Inflammatory macrophage treated with lipopolysaccharide for 4 hours (primary cell): ENCODE measurements at regions not wholly inside any gene's neighbourhood (a gene's known extent, or its start where the extent isn't known, plus 50 kb on each side); places are given as distances from the start of the nearest gene placed in this dataset.
"Not testable (repeated sequence)": the region's sequence is repeated elsewhere in the genome, so short reads cannot be mapped to it uniquely, and the experiment has no call there.

Experiments
- DNase-seq: peaks from one replicate; pipeline ENCODE4 v3.0.0-alpha.2; 2020

DNA sequence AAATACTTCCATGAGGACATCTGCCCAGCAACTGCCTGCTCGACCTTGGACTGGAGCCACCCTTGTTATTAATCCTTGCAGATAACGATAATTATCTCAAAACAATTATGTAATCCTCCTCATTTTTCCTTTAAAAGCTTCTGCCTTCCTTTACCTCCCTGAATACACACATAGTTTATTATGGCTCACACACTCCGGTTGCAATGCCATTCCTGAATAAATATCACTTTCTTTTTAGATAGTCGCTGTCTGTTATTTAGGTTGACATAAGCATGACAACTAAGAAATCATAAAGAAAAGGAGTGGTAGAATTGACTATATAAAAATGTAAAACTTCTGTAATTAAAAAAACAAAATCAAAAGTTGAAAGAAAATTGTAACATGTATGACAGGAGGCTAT lies 64.8 kb downstream of the B4GALT7 start:
- not testable (repeated sequence) for DNase-seq

DNA sequence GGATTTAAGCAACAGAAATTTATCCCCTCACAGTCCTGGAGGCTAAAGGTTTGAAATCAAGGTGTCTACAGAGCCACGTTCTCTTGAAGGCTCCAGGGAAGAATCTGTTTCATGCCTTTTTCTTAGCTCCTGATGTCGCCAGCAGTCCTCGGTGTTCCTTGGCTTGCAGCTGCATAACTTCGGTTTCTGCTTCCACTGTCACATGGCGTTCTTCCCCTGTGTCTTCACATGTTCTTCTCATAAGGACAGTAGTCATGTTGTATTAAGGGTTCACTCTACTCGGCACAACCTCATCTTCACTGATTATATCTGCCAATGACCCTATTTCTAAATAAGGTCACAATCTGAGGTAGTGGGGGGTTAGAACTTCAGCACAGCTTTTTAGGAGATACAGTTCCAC lies 65.2 kb downstream of the B4GALT7 start:
- DNase-seq: not testable (repeated sequence)

DNA sequence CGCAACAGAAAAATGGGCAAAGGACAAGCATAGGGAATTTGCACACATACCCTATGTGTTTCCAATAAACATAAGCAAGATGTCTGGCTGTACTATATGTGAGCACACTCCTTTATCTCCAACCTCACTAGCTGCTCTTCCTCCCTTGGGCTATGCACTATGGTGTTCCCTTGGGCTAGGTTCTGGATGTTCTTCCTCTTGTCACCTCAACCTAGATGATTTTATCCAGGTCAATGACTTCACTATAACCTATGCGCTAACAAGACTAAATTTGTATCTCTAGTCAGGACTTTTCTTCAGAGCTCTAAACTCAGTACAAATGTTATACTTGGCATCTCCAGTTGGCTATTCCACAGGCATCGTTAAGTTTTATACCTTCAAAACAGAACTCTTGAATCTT lies 66.0 kb downstream of the B4GALT7 start:
- DNase-seq: not testable (repeated sequence)

DNA sequence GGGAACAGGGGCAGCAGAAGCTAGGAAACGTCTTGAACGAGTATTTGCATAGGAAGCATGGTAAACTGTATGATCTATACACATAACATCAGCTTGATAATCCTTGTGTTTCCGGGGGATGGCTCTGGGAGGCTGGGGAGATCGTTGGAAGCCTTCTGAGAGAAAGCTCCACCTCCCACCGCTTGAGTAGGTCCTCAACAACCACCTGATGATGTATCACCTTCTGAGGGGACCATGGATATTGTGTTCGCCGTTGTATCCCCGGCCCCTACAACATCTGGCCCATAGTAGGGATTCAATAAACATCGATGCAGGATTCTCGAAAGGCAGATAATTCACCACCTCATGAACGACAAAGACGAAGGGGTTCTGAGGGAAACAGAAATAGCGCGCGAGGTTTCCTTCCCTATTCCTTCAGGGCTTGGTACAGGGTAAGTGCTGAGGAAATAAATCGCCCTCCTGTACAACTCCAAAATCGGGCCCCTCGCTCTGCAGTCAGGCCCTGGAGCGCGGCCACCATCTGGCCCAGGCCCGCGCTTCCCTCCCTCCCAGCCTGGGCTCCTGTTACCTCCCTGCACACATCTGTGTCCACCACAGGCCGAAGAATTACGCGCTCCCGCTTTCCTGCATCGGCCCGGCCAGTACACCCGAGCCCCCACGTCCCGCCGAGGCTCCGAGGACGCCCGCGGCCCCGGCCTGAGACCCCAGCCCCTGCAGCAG lies 71.3 kb downstream of the B4GALT7 start:
- DNase-seq: not testable (repeated sequence)

DNA sequence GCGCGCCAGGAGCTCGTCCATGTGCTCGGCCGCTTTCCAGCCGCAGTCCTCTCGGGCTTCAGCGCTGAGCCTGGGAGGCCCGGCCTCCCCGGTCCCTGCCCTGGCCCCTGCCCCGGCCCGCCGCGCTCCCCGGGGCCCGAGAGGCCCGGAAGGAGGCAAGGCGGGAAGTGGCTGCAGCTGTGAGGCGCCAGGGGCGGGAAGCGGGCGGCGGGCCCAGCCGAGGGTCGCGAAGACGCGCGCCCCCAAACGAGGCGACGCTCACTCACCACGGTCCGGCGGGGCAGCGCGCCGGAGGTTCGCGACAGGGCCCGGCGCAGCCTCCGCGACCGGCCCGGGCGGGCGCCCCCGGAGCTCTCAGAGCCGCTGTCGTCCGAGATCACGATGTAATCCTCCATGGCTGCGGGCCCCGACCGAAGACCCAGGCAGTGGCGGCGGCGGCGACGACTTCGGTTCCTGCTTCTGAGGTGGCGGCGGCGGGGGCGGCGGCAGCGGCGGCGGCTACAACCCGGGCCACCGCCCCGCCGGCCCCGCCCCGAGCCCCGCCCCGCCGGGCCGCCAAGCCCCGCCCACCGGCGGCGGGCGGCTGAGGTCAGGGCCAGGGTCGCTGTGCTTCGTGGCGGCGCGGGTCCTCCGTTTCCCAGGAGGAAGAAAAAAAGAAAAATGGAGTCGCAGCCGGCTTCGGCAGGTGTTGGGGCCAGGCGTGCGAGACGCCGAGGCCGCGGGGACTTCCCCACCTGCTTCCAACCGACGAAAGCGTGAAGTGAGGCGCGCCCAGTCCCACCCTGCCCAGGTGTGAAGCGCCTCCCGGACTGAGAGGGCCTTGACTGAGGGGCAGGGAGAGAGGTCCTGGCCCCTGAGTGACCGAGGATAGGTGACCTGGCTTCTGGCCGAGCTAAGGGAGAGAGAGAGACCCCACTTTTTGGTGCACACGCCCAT lies 72.1 kb downstream of the B4GALT7 start:
- peak; percentile 64 for DNase-seq
